Prostate gland (tissue), 2 donors: ENCODE measurements at regions not wholly inside any gene's neighbourhood (a gene's known extent, or its start where the extent isn't known, plus 50 kb on each side); places are given as distances from the start of the nearest gene placed in this dataset.
A peak's percentile ranks its signal among the peaks of the same experiment; 100 is the strongest.

Experiments
- DNase-seq: peaks from one replicate; pipeline ENCODE4 v3.0.0-alpha.2; 2019; ENCODE audit warnings: low spot score
- H3K27ac ChIP-seq, 2 donors: fragments of 200-600 bp; sonication (generic); 2 replicates each; pipeline ENCODE4 v1.5.1; 2017 to 2019
- H3K27me3 ChIP-seq: fragments of 200-600 bp; sonication (generic); replicated peaks from 2 replicates; pipeline ENCODE4 v1.5.1; 2019; ENCODE audit not compliant: insufficient read depth
- H3K36me3 ChIP-seq, 2 donors: fragments of 200-600 bp; sonication (generic); 1 replicate in 1 of 2; 2 replicates in 1 of 2; pipeline versions ENCODE4 v1.5.1 to v1.8.1; 2017 to 2019
- H3K4me1 ChIP-seq: fragments of 200-600 bp; sonication (generic); replicated peaks from 2 replicates; pipeline ENCODE4 v1.5.1; 2019
- H3K4me3 ChIP-seq, 2 donors: fragments of 200-600 bp; sonication (generic); 2 replicates each; pipeline ENCODE4 v1.5.1; 2017 to 2019
- H3K9me3 ChIP-seq: fragments of 200-600 bp; sonication (generic); 2 replicates; pipeline ENCODE4 v1.5.1; 2017
- CTCF ChIP-seq, 4 experiments: fragments of 200-600 bp in 2 of 4; fragments of 450-650 bp in 2 of 4; sonication (generic) in 2 of 4; IDR thresholded peaks; 1 replicate in 3 of 4; 2 replicates in 1 of 4; pipeline ENCODE4 v1.5.1; 2016 to 2019; ENCODE audit warnings: antibody characterized with exemption in 4 of 4, mild to moderate bottlenecking in 2 of 4, moderate library complexity in 2 of 4
- POLR2A ChIP-seq: fragments of 450-650 bp; IDR thresholded peaks from one replicate; pipeline ENCODE4 v1.6.1; 2016; ENCODE audit warnings: antibody characterized with exemption, mild to moderate bottlenecking
- POLR2AphosphoS5 ChIP-seq: sonication (generic); formaldehyde crosslinking; IDR thresholded peaks from one replicate; pipeline ENCODE4 v1.6.1; 2017; ENCODE audit warnings: antibody characterized with exemption
- WGBS: methylation state at CpG from one replicate; pipeline ENCODE4 v1.1.5; 2018; 5-methylcytosine and 5-hydroxymethylcytosine counted together
- intact Hi-C: fragments of 100-400 bp; cut with DNase I; formaldehyde crosslinking; loops from one replicate; pipeline ENCODE4 v1.14.2; 2022

DNA sequence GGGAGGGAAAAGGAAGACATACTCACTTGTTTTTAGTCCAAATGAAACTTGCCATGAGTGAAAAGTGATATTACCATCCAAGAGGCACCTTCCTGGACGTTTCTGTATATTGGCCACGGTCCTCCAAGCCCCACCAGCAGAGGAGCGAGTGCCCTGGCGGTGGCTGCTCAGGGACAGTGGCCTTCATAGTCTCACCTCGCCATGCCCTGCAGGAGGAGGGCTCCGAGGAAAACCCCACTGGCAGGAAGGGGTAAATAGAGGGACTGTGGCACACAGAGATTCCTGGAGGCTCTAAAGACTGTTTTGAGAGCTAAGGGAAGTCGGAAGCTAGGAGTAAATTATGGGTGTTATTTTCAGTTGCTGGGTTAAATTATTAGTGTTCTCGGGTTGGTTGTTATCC, 98.4 kb upstream of the UBL3 start:
- H3K4me3 ChIP-seq: no peak overlapping the region

DNA sequence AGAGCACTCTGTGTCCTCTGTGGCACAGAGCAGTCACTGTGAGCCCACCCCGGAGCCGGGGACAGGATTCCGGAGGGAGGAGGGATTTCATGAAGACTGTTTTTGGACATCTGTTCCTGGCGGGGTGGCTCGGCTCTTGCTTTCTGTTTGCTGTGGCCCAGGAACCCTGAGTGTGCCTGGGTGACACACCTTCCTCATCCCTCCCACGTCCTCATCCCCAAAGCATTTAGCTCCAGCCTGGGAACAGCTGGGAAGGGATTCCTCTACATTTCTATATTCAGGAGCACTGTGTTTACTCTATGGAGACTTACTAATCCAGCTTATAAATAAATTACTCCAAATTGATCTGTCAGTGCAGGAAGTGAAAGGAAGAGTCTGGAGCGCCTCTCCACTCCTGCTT, 97.8 kb upstream of the UBL3 start:
- Histone ChIP-seq H3K27ac (no peak overlapping the region), H3K36me3 (no peaks in the 10 kb centered on the region), H3K9me3 (no peaks in the 10 kb centered on the region), H3K4me3 (no peak overlapping the region), H3K4me1 (no peaks in the 10 kb centered on the region), H3K27me3 (no peaks in the 10 kb centered on the region)
- DNase-seq: no peak
- TF ChIP-seq POLR2AphosphoS5: no peak
- no peak for TF ChIP-seq POLR2A
- TF ChIP-seq CTCF (IDR thresholded peaks at IDR 0.05): no peak
- intact Hi-C loops: loop anchor here (10.0 kb wide), 1 partner anchor 147 kb away; no protein-coding TSS in a partner anchor
- 73% methylated on average over 7 of the region's 7 CpGs for WGBS

More for the DNA sequence above, 98.4 kb upstream of the UBL3 start:
- Histone ChIP-seq H3K27ac (no peak overlapping the region), H3K4me1 (no peaks in the 10 kb centered on the region), H3K9me3 (no peaks in the 10 kb centered on the region), H3K36me3 (no peaks in the 10 kb centered on the region), H3K27me3 (no peaks in the 10 kb centered on the region)
- intact Hi-C loops: loop anchor here (10.0 kb wide), 1 partner anchor 146 kb away; no protein-coding TSS in a partner anchor
- 74% methylated on average over 8 of the region's 8 CpGs for WGBS
- DNase-seq: no peak
- TF ChIP-seq CTCF (IDR thresholded peaks at IDR 0.05) (no peak), POLR2A (no peak), POLR2AphosphoS5 (no peak)

DNA sequence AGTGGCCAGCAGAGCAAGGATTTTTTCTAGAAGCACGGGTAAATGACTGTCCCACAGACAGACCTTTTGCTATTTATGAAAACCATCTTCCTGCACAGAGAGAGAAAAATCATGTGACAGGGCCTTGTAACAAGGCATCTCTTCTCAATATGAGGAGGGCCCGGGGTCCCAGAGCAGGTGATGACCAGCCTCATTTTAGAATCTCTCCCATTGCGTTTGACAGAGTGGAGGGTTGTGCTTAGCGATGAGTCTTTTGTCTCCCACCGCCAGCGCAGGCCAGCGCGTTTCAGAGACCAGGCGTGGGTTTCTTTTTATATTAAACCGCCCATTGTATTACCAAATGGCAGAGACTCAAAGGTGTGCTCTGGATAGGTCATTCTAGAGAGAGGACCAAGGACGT, 97.4 kb upstream of the UBL3 start:
- no peak for DNase-seq
- TF ChIP-seq CTCF (IDR thresholded peaks at IDR 0.05) (no peak), POLR2AphosphoS5 (no peak), POLR2A (no peak)
- intact Hi-C loops: loop anchor here (10.0 kb wide), 1 partner anchor 147 kb away; no protein-coding TSS in a partner anchor

DNA sequence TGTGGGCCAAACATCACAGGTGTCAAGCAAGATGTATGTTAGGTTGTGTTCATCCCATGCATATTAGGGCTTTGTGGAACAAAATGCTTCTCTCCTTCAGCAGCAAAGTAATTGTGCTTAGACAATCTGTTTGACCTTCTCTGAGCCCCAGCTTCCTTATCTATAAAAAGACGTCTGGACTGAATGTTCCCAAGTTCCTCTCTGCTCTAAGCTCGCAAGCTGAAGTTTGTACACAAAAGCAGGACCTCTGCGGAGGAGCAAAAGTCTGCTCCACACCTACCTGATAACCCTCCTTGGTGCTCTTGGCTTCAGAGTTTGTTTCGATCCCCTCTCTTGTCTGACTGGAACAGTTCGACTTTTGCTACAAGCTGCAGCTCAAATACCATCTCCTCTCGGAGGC, 95.7 kb upstream of the UBL3 start:
- DNase-seq: no peak
- no peaks in the 10 kb centered on the region for H3K4me1 ChIP-seq
- TF ChIP-seq CTCF (IDR thresholded peaks at IDR 0.05) (no peak), POLR2AphosphoS5 (peak; percentile 35), POLR2A (no peak)
- no peaks in the 10 kb centered on the region for H3K27me3 ChIP-seq
- H3K9me3 ChIP-seq: no peaks in the 10 kb centered on the region
- H3K36me3 ChIP-seq: no peaks in the 10 kb centered on the region
- 68% methylated on average over 6 of the region's 6 CpGs for WGBS
- H3K4me3 ChIP-seq: no peak overlapping the region
- intact Hi-C loops: loop anchor here (10.0 kb wide), 1 partner anchor 149 kb away; no protein-coding TSS in a partner anchor
- H3K27ac ChIP-seq: no peak overlapping the region

More for the DNA sequence above, 97.4 kb upstream of the UBL3 start:
- Histone ChIP-seq H3K9me3 (no peaks in the 10 kb centered on the region), H3K36me3 (no peaks in the 10 kb centered on the region), H3K27me3 (no peaks in the 10 kb centered on the region), H3K27ac (no peak overlapping the region), H3K4me3 (no peak overlapping the region), H3K4me1 (no peaks in the 10 kb centered on the region)
- WGBS: 88% methylated on average over 11 of the region's 11 CpGs

GRCh38 chr13:29943686-29944085, 93.3 kb upstream of the UBL3 start:
- H3K36me3 ChIP-seq: no peaks in the 10 kb centered on the region
- 76% methylated on average over 8 of the region's 8 CpGs for WGBS
- H3K27me3 ChIP-seq: no peaks in the 10 kb centered on the region
- no peak overlapping the region for H3K4me3 ChIP-seq
- TF ChIP-seq POLR2A (no peak), POLR2AphosphoS5 (no peak), CTCF (IDR thresholded peaks at IDR 0.05) (no peak)
- DNase-seq: no peak
- no peaks in the 10 kb centered on the region for H3K4me1 ChIP-seq
- no peak overlapping the region for H3K27ac ChIP-seq
- intact Hi-C loops: loop anchor here (10.0 kb wide), 1 partner anchor 151 kb away; no protein-coding TSS in a partner anchor
- no peaks in the 10 kb centered on the region for H3K9me3 ChIP-seq
